MM.1S (cell line): ENCODE measurements at regions not wholly inside any gene's neighbourhood (a gene's known extent, or its start where the extent isn't known, plus 50 kb on each side); places are given as distances from the start of the nearest gene placed in this dataset.

ENCODE experiments used
- DNase-seq: peaks from one replicate; pipeline ENCODE4 v3.0.0-alpha.2; 2015
- H2AFZ ChIP-seq: fragments of 300-600 bp; sonication (generic); 2 replicates; pipeline ENCODE4 v1.6.0; 2016; ENCODE audit warnings: antibody characterized with exemption, low read length
- H3F3A ChIP-seq: fragments of 300-600 bp; sonication (generic); 2 replicates; pipeline ENCODE4 v1.6.1; 2016; ENCODE audit warnings: mild to moderate bottlenecking, antibody characterized with exemption, low read length, moderate library complexity, mixed read lengths; ENCODE audit not compliant: insufficient read depth
- H3K27ac ChIP-seq: fragments of 300-600 bp; sonication (generic); 2 replicates; pipeline ENCODE4 v1.5.1; 2016; ENCODE audit warnings: mild to moderate bottlenecking, low read length
- H3K27me3 ChIP-seq: fragments of 300-600 bp; sonication (generic); replicated peaks from 2 replicates; pipeline ENCODE4 v1.6.0; 2016; ENCODE audit warnings: low read length; ENCODE audit not compliant: insufficient read depth
- H3K36me3 ChIP-seq: fragments of 300-600 bp; sonication (generic); replicated peaks from 2 replicates; pipeline ENCODE4 v1.6.1; 2016; ENCODE audit warnings: mild to moderate bottlenecking, low read length, mixed read lengths; ENCODE audit not compliant: insufficient read depth
- H3K4me1 ChIP-seq: fragments of 300-600 bp; sonication (generic); 2 replicates; pipeline ENCODE4 v1.6.1; 2016; ENCODE audit warnings: low read length, mixed read lengths
- H3K4me2 ChIP-seq: fragments of 300-600 bp; sonication (generic); 2 replicates; pipeline ENCODE4 v1.6.0; 2016; ENCODE audit warnings: low read depth, low read length
- H3K4me3 ChIP-seq: fragments of 300-600 bp; sonication (generic); 2 replicates; pipeline ENCODE4 v1.5.1; 2016; ENCODE audit warnings: low read length, mixed read lengths
- H3K79me2 ChIP-seq: fragments of 300-600 bp; sonication (generic); 2 replicates; pipeline ENCODE4 v1.6.1; 2016; ENCODE audit warnings: mixed run types, low read length, mixed read lengths
- H3K9ac ChIP-seq: fragments of 300-600 bp; sonication (generic); 2 replicates; pipeline ENCODE4 v1.6.1; 2016; ENCODE audit warnings: low read length, mixed read lengths
- H3K9me2 ChIP-seq: fragments of 300-600 bp; sonication (generic); replicated peaks from 2 replicates; pipeline ENCODE4 v1.6.1; 2016; ENCODE audit warnings: mild to moderate bottlenecking, low read length, mixed read lengths; ENCODE audit not compliant: insufficient read depth
- H3K9me3 ChIP-seq: fragments of 300-600 bp; sonication (generic); replicated peaks from 2 replicates; pipeline ENCODE4 v1.6.1; 2016; ENCODE audit warnings: mild to moderate bottlenecking, low read length, mixed read lengths; ENCODE audit not compliant: insufficient read depth
- H4K20me1 ChIP-seq: fragments of 300-600 bp; sonication (generic); 2 replicates; pipeline ENCODE4 v1.6.1; 2016; ENCODE audit warnings: mild to moderate bottlenecking, low read length, moderate library complexity, mixed read lengths; ENCODE audit not compliant: insufficient read depth
- EZH2 ChIP-seq: fragments of 300-600 bp; sonication (generic); optimal IDR thresholded peaks from 2 replicates; pipeline ENCODE3; 2017; ENCODE audit warnings: low read depth, mild to moderate bottlenecking, antibody characterized with exemption, low read length, mixed read lengths
- EZH2phosphoT487 ChIP-seq: fragments of 300-600 bp; sonication (generic); IDR thresholded peaks from 2 replicates; pipeline ENCODE4 v1.6.1; 2018; ENCODE audit warnings: antibody characterized with exemption, low read length
- TF ChIP-seq, protein P1 (sequence below): fragments of 300-600 bp; sonication (generic); IDR thresholded peaks from 2 replicates; pipeline ENCODE4 v1.5.1; 2016; ENCODE audit warnings: antibody characterized with exemption, low read length, mixed read lengths

DNA sequence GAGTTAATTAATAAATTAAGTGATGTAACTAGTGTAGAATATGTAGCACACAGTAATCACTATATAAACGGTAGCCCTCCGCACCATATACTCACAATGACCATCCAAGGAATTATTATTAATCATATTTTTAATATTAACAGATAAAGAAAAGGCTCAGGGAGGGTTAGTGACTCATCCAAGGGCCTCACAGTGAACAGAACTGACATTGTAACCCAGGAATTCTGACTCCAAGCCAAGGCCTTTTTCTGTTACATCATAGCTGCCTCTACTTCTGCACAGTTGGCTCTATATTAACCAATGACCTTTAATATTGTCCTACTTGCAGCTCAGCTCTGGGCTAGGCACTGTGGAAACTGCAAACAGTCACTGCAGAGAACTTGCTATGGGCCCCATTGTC, 117.5 kb upstream of the SIRPG start:
- H3F3A ChIP-seq: no peaks in the 10 kb centered on the region
- H3K9me3 ChIP-seq: no peaks in the 10 kb centered on the region
- DNase-seq: no peak
- H3K27me3 ChIP-seq: no peaks in the 10 kb centered on the region
- H3K4me1 ChIP-seq: peaks cover 6% of the 10 kb centered on the region; the same call in 1 of the 2 replicates
- H3K4me3 ChIP-seq: no peak overlapping the region
- TF ChIP-seq EZH2phosphoT487 (no peak), EZH2 (no peak)
- TF ChIP-seq, protein P1, sequence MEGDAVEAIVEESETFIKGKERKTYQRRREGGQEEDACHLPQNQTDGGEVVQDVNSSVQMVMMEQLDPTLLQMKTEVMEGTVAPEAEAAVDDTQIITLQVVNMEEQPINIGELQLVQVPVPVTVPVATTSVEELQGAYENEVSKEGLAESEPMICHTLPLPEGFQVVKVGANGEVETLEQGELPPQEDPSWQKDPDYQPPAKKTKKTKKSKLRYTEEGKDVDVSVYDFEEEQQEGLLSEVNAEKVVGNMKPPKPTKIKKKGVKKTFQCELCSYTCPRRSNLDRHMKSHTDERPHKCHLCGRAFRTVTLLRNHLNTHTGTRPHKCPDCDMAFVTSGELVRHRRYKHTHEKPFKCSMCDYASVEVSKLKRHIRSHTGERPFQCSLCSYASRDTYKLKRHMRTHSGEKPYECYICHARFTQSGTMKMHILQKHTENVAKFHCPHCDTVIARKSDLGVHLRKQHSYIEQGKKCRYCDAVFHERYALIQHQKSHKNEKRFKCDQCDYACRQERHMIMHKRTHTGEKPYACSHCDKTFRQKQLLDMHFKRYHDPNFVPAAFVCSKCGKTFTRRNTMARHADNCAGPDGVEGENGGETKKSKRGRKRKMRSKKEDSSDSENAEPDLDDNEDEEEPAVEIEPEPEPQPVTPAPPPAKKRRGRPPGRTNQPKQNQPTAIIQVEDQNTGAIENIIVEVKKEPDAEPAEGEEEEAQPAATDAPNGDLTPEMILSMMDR: no peak
- H2AFZ ChIP-seq: no peak overlapping the region
- no peak overlapping the region for H3K27ac ChIP-seq
- H3K36me3 ChIP-seq: no peaks in the 10 kb centered on the region
- H3K4me2 ChIP-seq: no peak overlapping the region
- no peak overlapping the region for H3K9ac ChIP-seq
- H4K20me1 ChIP-seq: no peaks in the 10 kb centered on the region
- H3K9me2 ChIP-seq: no peaks in the 10 kb centered on the region
- H3K79me2 ChIP-seq: no peaks in the 10 kb centered on the region

GRCh38 chr20:1774479-1774878, 116.9 kb upstream of the SIRPG start:
- H3K9me3 ChIP-seq: no peaks in the 10 kb centered on the region
- no peaks in the 10 kb centered on the region for H3F3A ChIP-seq
- no peak overlapping the region for H3K4me3 ChIP-seq
- no peak overlapping the region for H3K4me2 ChIP-seq
- no peaks in the 10 kb centered on the region for H3K36me3 ChIP-seq
- no peak for DNase-seq
- H3K9ac ChIP-seq: no peak overlapping the region
- no peaks in the 10 kb centered on the region for H4K20me1 ChIP-seq
- no peak overlapping the region for H3K27ac ChIP-seq
- H3K79me2 ChIP-seq: no peaks in the 10 kb centered on the region
- no peak overlapping the region for H2AFZ ChIP-seq
- TF ChIP-seq, protein P1: no peak
- TF ChIP-seq EZH2: no peak
- no peak for TF ChIP-seq EZH2phosphoT487
- H3K4me1 ChIP-seq: peaks cover 6% of the 10 kb centered on the region; the same call in 1 of the 2 replicates
- H3K9me2 ChIP-seq: no peaks in the 10 kb centered on the region
- H3K27me3 ChIP-seq: no peaks in the 10 kb centered on the region

DNA sequence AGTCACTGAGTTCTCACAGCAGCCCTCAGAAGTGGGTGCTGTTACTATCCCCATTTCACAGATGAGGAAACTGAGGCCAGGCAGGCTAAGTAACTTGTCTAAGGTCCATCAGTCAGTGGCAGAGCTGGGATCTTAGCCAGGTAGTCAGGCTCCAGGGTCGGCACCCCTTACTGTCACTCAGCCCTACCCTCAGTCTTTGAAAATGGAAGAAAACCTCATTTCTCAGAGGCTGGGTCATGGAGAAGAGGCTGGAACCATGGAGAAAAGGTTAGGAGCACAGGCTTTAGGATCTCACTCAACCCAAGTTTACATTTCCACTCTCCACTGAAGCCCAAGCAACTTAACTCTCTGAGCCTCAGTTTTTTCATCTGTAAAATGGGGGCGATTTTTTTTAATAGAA, 116.2 kb upstream of the SIRPG start:
- H3K36me3 ChIP-seq: no peaks in the 10 kb centered on the region
- H3K9ac ChIP-seq: no peak overlapping the region
- no peaks in the 10 kb centered on the region for H3F3A ChIP-seq
- DNase-seq: no peak
- H3K4me3 ChIP-seq: no peak overlapping the region
- H4K20me1 ChIP-seq: no peaks in the 10 kb centered on the region
- no peaks in the 10 kb centered on the region for H3K9me2 ChIP-seq
- no peak overlapping the region for H3K4me2 ChIP-seq
- H3K79me2 ChIP-seq: no peaks in the 10 kb centered on the region
- H3K9me3 ChIP-seq: no peaks in the 10 kb centered on the region
- H2AFZ ChIP-seq: no peak overlapping the region
- no peaks in the 10 kb centered on the region for H3K27me3 ChIP-seq
- no peak overlapping the region for H3K27ac ChIP-seq
- no peak for TF ChIP-seq EZH2
- TF ChIP-seq EZH2phosphoT487: no peak
- TF ChIP-seq, protein P1: no peak
- H3K4me1 ChIP-seq: peaks cover 6% of the 10 kb centered on the region; the same call in 1 of the 2 replicates
